H1 (cell line): ENCODE measurements at regions not wholly inside any gene's neighbourhood (a gene's known extent, or its start where the extent isn't known, plus 50 kb on each side); places are given as distances from the start of the nearest gene placed in this dataset.

Source experiments
- ATF2 ChIP-seq: IDR thresholded peaks from 2 replicates; pipeline ENCODE4 v1.6.1; 2012; ENCODE audit warnings: low read length, inconsistent platforms
- EP300 ChIP-seq, 2 experiments: IDR thresholded peaks; 1 replicate in 1 of 2; 2 replicates in 1 of 2; pipeline ENCODE4 v1.6.1; 2011 to 2012; ENCODE audit warnings: low read depth in 2 of 2, low read length in 2 of 2, mild to moderate bottlenecking in 2 of 2, borderline replicate concordance in 1 of 2, inconsistent platforms in 1 of 2, moderate library complexity in 1 of 2
- GTF2F1 ChIP-seq: IDR thresholded peaks from 2 replicates; pipeline ENCODE4 v1.6.1; 2012; ENCODE audit warnings: low read depth, low read length, improper control_type of control experiment, borderline replicate concordance
- KDM1A ChIP-seq: fragments of 200-600, 300-600 bp; sonication (generic); IDR thresholded peaks from 2 replicates; pipeline ENCODE4 v1.7.1; 2016; ENCODE audit warnings: mild to moderate bottlenecking, low read length, borderline replicate concordance
- NANOG ChIP-seq: IDR thresholded peaks from 2 replicates; pipeline ENCODE4 v1.6.1; 2011; ENCODE audit warnings: low read length, low read depth, mild to moderate bottlenecking, inconsistent platforms; ENCODE audit not compliant: insufficient read depth, poor library complexity, severe bottlenecking
- PHF8 ChIP-seq: fragments of 200-600 bp; sonication (generic); conservative IDR thresholded peaks from 2 replicates; pipeline ENCODE4 v1.7.1; 2012; ENCODE audit warnings: low read depth, mild to moderate bottlenecking, inconsistent platforms, low read length, moderate library complexity
- SUZ12 ChIP-seq: fragments of 200-600 bp; sonication (generic); IDR thresholded peaks from 2 replicates; pipeline ENCODE4 v1.6.1; 2012; ENCODE audit warnings: mild to moderate bottlenecking, inconsistent platforms, low read length, moderate library complexity, mixed read lengths
- TAF1 ChIP-seq: IDR thresholded peaks from 2 replicates; pipeline ENCODE4 v1.6.1; 2011; ENCODE audit warnings: mild to moderate bottlenecking, low read depth, low read length

- TF ChIP-seq KDM1A = no peak
- no peak for TF ChIP-seq TAF1
- no peak for TF ChIP-seq ATF2
- no peak for TF ChIP-seq SUZ12
- TF ChIP-seq EP300 (IDR thresholded peaks at IDR 0.05; ENCODE audit: borderline replicate concordance in 1 of 2, low read depth in 2 of 2, low read length in 2 of 2) = no peak
- no peak for TF ChIP-seq NANOG
- no peak for TF ChIP-seq PHF8
- TF ChIP-seq GTF2F1 = no peak
Observed at GRCh38 chr4:74618166-74618565, 173.2 kb downstream of the AREG start (continued).
